ENCODE measurements at regions not wholly inside any gene's neighbourhood (a gene's known extent, or its start where the extent isn't known, plus 50 kb on each side); places are given as distances from the start of the nearest gene placed in this dataset.
A peak's percentile ranks its signal among the peaks of the same experiment; 100 is the strongest.

DNA sequence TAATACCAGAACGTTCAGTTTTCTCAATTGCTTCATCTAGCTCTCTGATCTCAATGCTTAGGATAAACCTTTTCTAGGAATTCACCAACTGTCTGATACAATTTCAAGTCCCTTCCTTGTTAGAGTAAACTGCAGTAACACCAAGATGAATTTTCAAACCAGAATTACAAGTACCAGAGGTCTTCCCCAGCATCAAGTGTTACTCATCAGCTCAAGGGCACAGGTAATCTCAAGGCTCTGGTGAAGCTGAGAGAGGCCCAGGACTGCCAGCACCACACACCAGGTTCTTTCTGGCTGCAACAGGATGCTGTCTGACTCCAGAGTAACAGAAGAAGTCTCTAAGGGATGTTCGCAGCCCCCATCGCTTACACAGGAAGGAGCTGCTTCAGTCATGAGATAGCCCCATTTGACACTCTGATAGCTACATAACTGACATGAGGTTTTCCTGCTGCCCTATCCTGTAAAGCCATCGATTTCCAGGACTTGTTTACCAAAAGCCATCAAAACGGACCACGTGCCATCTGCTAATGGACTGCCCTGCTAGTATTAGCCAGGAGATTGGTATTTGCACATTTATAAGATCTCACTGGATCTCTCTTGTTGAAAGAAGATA lies 549.4 kb downstream of the UTRN start:
- peak; percentile 67 for DNase-seq (ENCODE audit: low read depth)

DNA sequence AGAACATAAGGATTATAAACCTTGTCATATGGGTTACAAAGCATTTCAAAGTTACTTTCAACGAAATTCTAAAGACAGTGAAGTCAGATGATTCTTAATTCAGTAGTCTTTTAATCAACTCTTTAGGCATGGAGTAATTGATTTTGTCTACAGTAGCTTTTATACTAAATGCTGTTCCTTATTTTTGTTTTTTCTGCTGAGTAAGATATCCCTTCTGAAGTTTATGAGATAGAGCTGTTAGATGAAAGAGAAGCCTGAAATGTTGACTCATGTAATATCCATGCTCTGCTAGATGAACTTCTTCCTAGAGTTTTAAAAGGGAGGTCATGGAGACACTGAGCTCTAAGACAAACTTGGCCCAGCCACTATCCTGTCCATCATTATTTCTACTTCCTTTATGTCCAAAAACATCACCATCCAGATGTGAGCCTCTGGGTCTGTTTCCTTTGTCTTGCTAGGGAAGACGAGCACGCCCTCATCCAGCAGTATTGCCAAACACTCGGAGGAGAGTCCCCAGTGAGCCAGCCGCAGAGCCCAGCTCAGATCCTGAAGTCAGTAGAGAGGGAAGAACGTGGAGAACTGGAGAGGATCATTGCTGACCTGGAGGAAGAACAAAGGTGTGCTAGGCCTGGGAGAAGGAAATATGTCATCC lies 550.3 kb downstream of the UTRN start:
- DNase-seq (ENCODE audit: low read depth), result no peak

DNA sequence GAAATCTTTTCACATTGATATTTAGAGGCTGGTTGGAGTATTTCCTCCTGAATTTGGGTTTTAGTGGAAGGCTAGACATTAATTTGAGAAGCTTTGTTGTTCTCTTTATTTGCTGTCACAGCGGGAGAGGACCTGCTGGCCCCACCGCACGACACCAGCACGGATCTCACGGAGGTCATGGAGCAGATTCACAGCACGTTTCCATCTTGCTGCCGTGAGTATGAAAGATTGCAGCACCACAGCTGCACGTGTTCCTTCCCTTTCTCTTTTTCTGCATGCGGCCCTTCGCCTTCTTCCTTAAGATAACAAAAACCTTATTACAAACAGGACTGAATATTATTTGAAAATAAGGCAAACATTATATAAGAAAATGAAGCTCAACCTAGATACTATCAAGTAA lies 555.5 kb downstream of the UTRN start:
- DNase-seq (ENCODE audit: low read depth), result no peak

DNA sequence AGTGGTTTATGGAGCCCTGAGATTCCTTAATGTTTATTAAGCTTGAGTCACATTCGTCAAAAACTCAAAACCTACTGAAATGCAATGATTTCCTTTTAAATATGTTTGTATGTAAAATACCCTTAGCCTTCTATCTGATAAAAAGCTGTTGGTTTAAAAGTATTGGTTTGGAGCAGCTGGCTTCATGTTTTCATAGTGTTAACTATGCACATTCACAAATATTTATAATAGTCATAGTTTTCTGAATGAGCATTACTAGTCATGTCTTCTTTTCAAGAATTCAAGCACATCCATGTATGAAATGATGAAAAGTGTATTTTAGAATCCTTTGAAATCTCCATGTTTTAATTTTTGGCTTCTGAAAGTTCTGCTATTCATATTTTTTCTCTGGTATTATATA lies 558.6 kb downstream of the UTRN start:
- DNase-seq (ENCODE audit: low read depth), result no peak

DNA sequence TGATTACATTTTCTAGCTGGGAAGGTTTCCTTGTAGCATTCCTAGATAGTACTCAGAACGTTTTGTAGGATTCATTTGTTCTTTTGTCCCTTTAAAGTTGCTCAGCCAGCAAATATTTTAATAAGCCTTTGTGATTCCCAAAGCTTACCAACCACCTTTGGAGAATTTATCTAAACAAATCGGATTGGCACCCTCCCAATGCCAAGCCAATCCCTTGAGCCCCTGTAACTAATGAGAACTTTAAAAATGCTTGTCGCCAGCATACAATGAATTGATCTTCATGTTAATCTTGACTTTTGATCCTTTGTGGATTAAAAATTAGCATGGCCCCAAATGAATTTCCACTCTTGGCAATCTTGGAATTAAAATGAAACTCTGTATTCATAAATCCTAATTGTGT lies 559.5 kb downstream of the UTRN start:
- DNase-seq (ENCODE audit: low read depth), result no peak

DNA sequence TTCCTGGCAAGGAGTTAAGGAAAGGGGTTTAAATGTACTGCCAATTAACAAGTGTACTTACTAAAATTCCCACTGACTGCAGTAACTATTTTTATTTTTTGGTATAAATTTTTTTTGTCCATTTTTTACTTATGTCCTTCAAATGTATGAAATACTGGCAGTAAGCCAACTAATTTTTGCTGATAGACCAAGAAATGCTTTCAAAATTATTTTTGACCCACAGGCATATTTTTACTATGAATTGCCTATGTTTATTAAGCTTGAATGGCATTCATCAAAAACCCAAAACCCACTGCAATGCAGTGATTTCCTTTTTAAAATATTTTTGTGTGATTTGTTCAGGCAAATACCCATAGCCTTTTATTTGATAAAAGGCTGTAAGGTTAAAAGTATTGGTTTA lies 560.1 kb downstream of the UTRN start:
- DNase-seq (ENCODE audit: low read depth), result no peak

DNA sequence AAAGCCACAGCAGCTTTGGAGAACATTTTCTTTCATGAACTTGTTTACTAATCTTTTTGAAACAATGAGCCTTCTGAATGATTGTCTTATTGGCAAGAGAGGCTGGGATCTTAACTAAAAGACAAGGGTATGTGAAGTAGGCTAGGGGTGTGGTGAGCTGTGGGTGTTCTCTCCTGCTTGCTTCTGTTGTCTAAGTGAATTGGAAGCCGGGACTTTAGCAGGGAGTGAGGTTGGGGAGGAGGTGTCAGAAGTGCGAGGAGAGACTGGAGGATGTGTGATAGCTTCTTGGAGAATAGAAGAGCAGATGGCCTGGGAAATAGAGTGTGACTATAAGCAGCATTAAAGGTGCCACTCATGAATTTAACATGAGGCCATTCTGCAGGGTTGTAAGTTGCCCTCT lies 562.8 kb downstream of the UTRN start:
- no peak for DNase-seq (ENCODE audit: low read depth)

DNA sequence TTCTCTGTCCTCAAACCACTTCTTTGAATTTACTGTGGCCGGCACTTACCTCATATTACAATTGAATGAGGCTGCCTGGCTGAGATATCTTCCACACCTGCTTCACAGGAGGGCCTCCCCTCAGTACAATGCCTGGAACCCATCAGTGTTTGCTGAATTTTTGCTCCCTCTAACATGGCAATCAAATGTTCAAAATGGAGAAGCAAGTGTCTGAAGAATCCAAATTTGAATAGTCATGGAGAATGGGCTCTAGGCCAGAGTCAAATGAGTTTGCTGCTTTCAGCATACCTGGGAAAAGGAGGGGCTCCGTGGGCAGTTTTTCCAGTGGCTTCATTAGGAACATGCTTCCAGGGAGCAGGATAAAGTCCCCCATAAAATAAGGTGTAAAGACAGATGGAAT lies 564.8 kb downstream of the UTRN start:
- no peak for DNase-seq (ENCODE audit: low read depth)

DNA sequence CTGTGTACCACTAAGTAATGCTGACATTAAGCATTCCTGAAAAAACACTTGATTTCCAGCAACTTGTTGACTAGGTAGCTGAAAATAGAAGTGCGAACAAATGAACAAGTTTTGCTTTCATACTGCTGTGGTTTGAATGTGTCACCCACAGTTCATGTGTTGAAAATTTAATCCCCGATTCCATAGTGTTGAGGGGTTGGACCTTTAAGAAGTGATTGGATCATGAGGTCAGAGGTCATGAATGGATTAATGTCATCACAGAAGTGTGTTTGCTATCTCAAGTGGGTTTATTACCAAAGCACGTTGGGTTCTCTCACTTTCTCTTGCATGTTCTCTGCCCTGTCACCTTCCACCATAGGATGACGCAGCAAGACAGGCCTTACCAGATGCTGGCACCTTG lies 568.5 kb downstream of the UTRN start:
- no peak for DNase-seq (ENCODE audit: low read depth)

DNA sequence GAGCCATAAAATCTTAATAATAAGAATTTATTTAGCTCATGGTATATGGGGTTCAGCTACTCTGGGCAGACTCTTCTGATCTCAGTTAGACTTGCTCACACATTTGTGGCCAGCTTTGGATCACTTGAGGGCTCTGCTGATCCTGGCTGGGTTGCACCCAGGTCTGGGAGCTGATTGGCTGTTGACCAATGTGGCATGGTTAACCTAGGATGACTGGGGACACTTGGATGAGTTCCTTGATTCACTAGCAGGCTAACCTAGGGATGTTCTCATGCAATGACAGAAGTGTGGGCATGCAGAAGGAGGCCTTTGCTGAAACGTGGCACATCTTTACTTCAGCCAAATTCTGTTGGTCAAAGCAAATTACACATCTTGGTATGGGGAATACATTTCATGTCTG lies 569.5 kb downstream of the UTRN start:
- DNase-seq (ENCODE audit: low read depth), result no peak

DNA sequence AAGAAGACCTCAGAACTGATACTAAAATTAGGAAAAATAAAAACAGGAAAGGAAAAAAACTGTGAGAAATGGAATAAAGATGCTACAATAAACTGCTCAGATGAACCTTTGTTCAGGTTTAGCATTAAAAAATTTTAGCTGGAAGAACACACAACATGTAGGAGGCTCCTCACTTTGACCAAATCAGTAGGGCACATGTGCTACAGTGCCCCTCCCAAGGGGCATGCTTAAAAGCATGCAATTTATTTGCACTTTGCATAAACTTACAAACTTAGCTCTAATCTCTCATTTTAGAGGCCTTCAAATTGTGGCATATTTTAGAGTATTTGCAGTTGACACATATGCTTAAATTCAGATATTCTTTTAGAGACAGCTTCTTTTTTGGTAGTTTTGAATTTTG lies 570.2 kb downstream of the UTRN start:
- DNase-seq (ENCODE audit: low read depth), result no peak

DNA sequence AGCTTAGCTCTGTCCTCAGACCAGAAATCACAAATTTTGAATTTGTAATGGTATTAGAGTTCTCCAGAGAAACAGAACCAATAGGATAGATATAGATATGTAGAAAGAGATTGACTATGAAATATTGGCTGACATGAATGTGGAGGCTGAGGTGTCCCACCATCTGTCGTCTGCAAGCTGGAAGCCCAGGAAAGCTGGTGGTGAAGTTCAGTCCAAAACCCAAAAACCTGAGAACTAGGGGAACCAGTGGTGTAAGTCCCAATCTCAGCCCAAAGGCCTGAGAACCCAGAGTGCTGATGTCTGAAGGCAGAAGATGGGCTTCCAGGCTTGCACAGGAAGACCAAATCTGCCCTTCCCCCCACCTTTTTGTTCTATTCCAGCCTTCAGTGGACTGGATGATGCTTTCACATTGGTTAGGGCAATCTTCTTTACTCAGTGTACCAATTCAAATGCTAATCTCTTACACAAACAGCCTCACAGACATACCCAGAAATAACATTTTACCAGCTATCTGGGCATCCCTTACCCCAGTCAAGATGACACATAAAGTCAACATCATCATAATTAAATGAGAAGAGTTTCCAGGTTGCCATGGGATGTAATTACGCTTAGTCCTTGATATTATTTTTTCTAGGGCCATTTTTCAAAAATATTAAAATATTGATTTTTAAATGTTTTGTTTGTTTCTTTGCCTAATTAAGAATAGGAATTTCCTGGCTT lies 570.8 kb downstream of the UTRN start:
- no peak for DNase-seq (ENCODE audit: low read depth)

DNA sequence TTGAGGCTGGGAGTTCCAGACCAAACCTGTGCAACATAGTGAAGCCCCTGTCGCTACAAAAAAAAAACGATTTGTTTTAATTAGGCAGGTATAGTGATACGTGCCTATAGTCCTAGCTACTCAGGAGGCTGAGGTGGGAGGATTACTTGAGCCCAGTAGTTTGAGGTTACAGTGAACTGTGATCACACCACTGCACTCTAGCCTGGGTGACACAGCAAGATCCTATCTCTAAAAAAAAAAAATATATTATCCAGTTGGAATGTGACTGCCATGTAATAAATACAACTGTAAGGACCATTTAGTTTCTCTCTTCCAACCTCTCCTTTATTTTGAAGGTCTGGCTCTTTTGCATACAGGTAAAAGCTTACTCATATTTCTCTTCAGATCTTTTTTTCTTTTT lies 571.5 kb downstream of the UTRN start:
- no peak for DNase-seq (ENCODE audit: low read depth)

DNA sequence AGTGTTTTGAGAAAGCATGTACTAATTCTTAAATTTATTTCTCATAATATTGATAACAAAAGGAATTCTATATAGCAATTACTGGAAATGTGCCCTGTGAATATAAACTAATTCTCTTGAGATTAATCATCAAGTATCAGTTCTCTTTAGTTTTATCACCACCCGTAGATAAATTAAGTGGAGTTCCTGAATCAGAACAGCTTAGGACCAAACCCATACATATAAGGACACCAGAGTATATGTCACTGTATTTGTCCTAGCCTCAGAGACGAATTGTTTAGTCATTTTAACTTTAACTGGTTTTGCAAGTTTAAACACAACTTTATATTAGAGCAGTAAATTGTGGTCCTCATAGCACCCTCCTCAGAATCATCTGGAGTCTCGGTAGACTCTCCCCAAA lies 572.0 kb downstream of the UTRN start:
- DNase-seq (ENCODE audit: low read depth), result no peak

DNA sequence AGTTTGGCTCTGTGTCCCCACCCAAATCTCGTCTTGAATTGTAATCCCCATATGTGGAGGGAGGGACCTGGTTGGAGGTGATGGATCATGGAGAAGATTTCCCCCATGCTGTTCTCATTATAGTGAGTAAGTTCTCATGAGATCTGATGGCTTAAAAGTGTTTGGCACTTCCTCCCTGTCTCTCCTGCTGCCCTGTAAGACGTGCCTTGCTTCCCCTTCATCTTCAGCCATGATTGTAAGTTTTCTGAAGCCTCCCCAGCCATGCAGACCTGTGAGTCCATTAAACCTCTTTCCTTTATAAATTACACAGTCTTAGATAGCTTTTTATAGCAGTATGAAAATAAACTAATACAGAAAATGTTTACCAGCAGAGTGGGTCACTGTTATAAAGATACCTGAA lies 577.6 kb downstream of the UTRN start:
- no peak for DNase-seq (ENCODE audit: low read depth)

DNA sequence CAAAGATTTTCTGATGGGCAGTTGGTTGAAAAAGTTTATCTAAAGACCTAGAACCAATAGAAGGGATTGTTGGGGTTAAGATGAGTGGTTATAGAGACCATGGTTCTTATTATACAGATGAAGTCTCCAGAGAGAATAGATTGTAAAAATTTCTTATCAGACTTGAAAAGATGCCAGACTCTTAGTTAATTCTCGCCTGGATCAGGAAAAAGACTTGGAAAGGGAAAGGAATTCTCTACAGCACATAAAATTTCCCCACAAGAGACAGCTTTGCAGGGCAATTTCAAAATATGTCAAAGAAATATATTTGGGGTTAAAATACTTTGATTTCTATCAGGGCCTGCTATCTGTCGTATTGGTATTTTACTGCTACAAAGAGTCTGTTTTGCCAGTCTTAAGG lies 582.6 kb downstream of the UTRN start:
- no peak for DNase-seq (ENCODE audit: low read depth)

DNA sequence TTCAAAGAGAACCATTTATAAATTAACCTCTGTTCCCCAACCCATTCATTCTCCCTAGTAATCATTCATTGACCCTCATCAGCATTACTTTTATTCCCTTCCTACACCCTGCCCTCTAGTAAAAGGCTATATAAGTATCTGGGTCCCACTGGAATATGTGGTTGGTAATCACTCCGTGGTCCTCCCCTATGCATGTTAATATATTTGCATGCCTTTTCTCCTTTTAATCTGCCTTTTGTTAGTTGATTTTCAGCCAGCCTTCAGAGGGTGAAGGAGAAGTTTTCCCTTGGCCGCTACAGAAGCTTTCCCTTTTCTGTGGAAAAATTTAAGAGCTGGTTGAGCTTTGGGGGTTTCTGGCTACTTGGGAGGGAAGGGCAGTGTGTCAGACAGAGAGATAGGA lies 585.6 kb downstream of the UTRN start:
- no peak for DNase-seq (ENCODE audit: low read depth)

DNA sequence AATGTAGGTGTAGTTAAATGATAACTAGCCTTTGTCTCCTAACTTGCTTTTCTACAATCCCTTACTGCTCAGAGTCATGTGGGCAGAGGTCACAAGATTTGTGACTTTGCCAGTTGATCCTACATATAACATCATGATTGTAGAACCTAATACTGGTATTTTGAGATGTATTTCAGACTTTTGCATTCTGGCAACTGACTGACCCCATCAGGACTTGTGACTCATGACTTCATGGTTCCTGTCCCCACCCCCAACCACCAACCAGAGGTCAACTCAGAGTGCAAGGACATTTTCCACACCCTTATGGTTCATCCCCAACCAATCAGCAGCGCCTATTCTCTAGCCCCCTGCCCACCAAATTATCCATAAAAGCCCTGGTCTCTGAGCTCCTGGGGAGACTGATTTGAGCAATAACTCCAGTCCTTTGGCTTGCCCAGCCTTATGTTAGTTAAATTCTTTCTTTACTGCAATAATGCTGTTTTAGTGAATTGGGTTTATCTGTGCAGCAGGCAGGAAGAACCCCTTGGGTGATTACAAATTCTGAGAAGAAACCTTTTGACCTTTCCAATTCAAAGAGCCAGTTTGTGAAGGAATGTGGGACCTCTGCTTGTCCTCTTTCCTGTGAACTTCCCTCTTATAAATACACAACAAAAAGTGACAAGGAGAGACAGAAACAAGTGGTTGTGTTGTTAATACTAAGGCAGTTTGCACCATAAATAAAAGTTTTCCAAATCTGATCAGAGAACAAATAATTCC lies 588.7 kb downstream of the UTRN start:
- peak; percentile 34 for DNase-seq (ENCODE audit: low read depth)

DNA sequence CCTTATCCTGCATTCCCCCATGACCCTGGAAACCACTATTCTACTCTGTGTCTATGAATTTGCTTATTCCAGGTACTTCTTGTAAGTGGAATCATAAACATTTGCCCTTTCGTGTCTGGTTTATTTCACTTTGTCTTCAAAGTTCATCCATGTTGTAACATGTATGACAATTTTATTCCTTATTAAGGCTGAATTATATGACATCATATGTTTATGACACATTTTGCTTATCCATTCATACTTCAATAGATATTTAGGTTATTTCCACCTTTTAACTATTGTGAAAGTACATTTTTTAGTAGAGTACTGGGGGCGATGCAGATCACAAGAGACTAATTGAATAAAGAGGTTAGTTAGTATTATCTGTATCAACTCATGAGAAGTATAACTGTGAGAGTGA lies 591.6 kb downstream of the UTRN start:
- no peak for DNase-seq (ENCODE audit: low read depth)

DNA sequence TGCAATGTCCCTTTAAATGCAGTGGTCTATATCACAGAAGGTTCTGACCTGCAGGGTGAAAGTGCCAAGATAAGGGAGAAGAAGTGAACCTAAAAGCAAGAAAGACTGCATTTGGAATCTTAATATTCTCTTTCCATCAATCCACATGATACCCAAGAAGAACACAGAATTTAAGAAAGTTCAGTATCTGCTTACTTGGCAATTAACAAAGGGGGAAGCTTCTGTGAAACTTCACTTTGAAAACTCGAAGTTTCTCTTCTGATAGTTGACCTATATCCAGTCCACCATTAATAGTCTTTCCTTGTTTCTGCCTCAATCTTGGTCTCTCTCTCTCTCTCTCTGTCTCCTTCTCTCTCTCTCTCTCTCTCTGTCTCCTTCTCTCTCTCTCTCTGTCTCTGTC lies 592.0 kb downstream of the UTRN start:
- DNase-seq (ENCODE audit: low read depth), result no peak

DNA sequence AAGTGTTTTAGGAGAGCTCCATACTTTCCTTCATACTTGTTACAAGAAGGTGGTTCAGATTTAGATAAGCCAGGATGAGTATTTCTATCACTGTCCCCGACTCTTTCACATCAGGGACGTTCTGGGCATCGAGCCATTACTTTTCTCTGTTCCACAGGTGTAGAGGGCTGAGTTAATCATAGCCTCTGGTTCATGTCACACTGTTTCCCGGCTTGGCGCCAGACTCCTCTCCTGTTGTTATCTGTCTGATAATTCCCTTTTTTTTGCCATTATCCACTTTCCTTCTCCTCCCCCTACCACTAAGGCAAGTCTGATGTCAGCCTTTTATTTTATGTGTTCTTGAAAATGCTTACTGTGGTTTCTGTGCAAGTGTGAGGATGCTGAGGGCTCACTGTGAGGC lies 593.4 kb downstream of the UTRN start:
- DNase-seq (ENCODE audit: low read depth), result no peak

DNA sequence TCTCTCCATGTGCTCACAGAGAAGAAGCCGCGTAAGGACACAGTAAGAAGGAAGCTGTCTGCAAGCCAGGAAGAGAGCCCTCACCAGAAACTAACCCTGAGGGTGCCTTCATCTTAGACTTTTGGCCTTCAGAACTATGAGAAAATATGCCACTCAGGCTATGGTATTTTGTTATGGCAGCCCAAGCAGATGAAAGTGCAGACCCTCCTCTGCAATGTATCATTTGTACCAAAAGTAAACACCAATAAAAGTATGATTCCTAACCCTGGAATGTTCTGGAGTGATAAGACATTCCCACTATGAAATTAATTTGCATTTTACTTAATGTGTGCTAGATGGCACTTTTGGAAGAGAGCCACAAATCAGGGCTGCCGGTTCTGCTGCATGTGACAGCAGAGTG lies 594.3 kb downstream of the UTRN start:
- no peak for DNase-seq (ENCODE audit: low read depth)

DNA sequence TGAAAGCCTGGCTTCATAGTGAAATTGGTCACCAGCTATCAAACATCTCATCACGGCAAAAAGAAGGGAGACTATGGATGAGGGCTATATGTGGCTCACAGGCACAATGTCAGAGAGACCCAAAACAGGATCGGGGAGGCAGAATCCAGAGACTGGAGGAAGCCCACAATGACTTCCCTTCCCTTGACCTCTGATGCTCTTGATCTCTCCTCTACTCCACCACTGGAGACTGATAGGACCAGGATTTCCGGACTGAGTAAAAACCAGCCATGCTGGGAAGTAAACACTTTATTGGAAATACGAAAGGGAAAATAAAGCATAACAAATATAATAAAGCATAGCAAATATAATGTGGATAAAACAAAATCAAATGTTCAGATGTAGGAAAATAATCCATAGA lies 597.3 kb downstream of the UTRN start:
- no peak for DNase-seq (ENCODE audit: low read depth)
